Upper lobe of left lung (tissue), 6 donors: ENCODE measurements at regions not wholly inside any gene's neighbourhood (a gene's known extent, or its start where the extent isn't known, plus 50 kb on each side); places are given as distances from the start of the nearest gene placed in this dataset.

Experiments
- ATAC-seq, 2 donors: fragments of 200-7000 bp; cut with Tn5 transposase; one replicate each; pipeline ENCODE4 v1.9.1; 2022; ENCODE audit warnings: mild to moderate bottlenecking in 2 of 2, moderate library complexity in 2 of 2; ENCODE audit not compliant: low FRiP score in 2 of 2
- DNase-seq, 2 donors: peaks; one replicate each; pipeline ENCODE4 v3.0.0-alpha.2; 2019 to 2020
- H3K27ac ChIP-seq, 4 donors: fragments of 200-600 bp; sonication (generic); one replicate each; pipeline ENCODE4 v1.5.1; 2016 to 2019
- H3K27me3 ChIP-seq, 4 donors: fragments of 200-600 bp; sonication (generic); one replicate each; pipeline ENCODE4 v1.5.1; 2017 to 2019
- H3K36me3 ChIP-seq, 4 donors: fragments of 200-600 bp; sonication (generic); one replicate each; pipeline ENCODE4 v1.5.1; 2016 to 2019
- H3K4me1 ChIP-seq, 4 donors: fragments of 200-600 bp; sonication (generic); one replicate each; pipeline ENCODE4 v1.5.1; 2018 to 2019
- H3K4me3 ChIP-seq, 4 donors: fragments of 200-600 bp; sonication (generic); one replicate each; pipeline ENCODE4 v1.5.1; 2017 to 2019; ENCODE audit warnings: mild to moderate bottlenecking in 2 of 4, moderate library complexity in 1 of 4
- H3K9me3 ChIP-seq, 4 donors: fragments of 200-600 bp; sonication (generic); one replicate each; pipeline ENCODE4 v1.5.1; 2018 to 2019
- EP300 ChIP-seq, 4 donors: sonication (generic); formaldehyde crosslinking; IDR thresholded peaks; one replicate each; pipeline ENCODE4 v1.5.1; 2017; ENCODE audit warnings: antibody characterized with exemption in 4 of 4, control low read depth in 2 of 4
- POLR2A ChIP-seq, 4 donors: fragments of 450-650 bp; IDR thresholded peaks; one replicate each; pipeline ENCODE4 v1.5.1; 2016 to 2017; ENCODE audit warnings: antibody characterized with exemption in 4 of 4, mild to moderate bottlenecking in 2 of 4
- POLR2AphosphoS5 ChIP-seq, 2 donors: sonication (generic); formaldehyde crosslinking; IDR thresholded peaks; one replicate each; pipeline ENCODE4 v1.5.1; 2017; ENCODE audit warnings: antibody characterized with exemption in 2 of 2
- WGBS, 2 donors: methylation state at CpG; one replicate each; pipeline ENCODE4 v1.1.5; 2017 to 2018; 5-methylcytosine and 5-hydroxymethylcytosine counted together
- TF ChIP-seq, protein P1 (sequence below), 6 experiments: fragments of 450-650 bp in 4 of 6; fragments of 200-600 bp in 2 of 6; sonication (generic) in 2 of 6; IDR thresholded peaks; one replicate each; pipeline ENCODE4 v1.5.1; 2016 to 2019; ENCODE audit warnings: antibody characterized with exemption in 6 of 6
- donor health status: DM: no; HTN: no; CAD: no; lungs with moderate emphysema.
- donor health status: DM: no; HTN: yes; CAD: no; lungs with severe emphysema.

DNA sequence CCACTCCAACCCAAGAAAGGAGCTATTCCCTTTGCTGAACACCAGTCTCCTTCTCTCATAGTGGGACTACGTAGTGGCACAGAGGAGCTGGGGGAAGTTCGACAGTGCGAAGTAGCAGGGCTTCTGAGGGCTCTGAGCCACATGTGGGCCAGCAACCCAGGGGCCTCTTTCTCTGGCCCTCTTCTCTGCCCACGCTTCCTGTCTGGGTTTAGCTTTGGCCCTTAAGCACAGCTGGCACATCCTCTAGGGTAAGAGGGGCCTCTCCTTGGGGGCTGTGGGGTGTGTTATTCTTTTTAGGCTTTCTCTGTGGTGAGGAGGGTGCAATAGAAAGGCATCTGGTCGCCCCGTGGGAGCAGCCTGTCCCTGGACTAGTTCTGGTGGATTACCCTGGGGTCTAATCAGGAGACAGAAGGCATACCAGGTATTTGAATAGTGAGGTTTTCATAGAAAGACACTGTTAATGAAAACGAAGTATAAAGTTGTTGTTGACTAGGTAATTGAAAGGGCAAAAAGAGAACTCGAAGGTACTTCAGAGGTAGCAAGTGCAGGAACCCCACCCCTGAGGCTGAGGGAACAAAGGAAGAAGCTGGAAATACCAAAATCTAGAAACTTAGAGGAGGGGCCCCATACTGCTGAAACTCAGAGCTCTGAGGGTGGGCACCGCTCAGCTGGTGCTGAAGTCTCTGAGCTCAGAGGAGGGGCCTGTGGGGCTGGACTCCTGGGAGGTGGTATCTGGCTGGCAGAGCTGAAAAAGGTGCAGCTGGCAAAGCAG is 151.9 kb upstream of the RPS6KA3 start:
- no peak overlapping the region for H3K27ac ChIP-seq
- no peaks in the 10 kb centered on the region for H3K9me3 ChIP-seq
- no peak overlapping the region for H3K4me3 ChIP-seq
- peaks cover 0 to 3% (median 1%) of the 10 kb centered on the region in 4 donors for H3K4me1 ChIP-seq
- 53 to 72% methylated on average over 9 of the region's 9 CpGs for WGBS, 2 donors
- no peaks in the 10 kb centered on the region for H3K36me3 ChIP-seq
- TF ChIP-seq, protein P1, sequence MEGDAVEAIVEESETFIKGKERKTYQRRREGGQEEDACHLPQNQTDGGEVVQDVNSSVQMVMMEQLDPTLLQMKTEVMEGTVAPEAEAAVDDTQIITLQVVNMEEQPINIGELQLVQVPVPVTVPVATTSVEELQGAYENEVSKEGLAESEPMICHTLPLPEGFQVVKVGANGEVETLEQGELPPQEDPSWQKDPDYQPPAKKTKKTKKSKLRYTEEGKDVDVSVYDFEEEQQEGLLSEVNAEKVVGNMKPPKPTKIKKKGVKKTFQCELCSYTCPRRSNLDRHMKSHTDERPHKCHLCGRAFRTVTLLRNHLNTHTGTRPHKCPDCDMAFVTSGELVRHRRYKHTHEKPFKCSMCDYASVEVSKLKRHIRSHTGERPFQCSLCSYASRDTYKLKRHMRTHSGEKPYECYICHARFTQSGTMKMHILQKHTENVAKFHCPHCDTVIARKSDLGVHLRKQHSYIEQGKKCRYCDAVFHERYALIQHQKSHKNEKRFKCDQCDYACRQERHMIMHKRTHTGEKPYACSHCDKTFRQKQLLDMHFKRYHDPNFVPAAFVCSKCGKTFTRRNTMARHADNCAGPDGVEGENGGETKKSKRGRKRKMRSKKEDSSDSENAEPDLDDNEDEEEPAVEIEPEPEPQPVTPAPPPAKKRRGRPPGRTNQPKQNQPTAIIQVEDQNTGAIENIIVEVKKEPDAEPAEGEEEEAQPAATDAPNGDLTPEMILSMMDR (IDR thresholded peaks at IDR 0.05) = no peak
- TF ChIP-seq POLR2AphosphoS5 (IDR thresholded peaks at IDR 0.05) = no peak
- no peak for TF ChIP-seq POLR2A (IDR thresholded peaks at IDR 0.05)
- TF ChIP-seq EP300 (IDR thresholded peaks at IDR 0.05) = no peak
- DNase-seq (no peak), ATAC-seq (no peak)
- H3K27me3 ChIP-seq = no peaks in the 10 kb centered on the region

DNA sequence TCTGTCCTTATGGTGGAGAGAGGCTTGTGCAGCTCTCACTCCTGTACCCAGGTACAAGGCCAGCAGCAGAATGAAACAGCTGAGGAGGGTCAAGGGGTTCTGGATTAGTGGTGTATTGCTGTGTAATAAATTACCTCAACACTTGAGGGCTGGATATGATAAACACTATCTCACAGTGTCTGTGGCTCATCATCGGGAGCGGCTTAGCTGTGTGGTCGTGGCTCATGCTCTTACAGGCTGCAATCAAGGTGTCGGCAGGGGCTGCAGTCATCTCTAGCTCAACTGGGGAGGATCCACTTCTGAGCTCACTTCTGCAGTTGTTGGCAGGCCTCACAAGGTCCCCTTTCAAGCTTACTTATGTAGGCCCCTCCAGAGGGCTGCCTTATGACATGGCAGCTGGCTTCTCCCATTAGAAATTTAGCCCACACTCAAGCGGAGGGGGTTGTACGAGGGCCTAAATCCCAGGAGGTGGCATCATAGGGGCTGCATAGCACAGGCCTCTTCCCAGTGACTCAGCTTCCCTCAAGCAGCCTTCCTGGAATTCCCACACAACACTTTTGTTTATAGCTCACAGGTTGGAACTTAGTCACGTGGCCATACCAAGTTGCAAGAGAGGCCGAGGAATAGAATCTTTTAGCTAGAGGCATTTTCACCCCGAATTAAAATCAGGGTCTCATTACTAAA is 148.2 kb upstream of the RPS6KA3 start:
- ATAC-seq (no peak), DNase-seq (no peak)
- H3K27me3 ChIP-seq = no peaks in the 10 kb centered on the region
- peaks cover 0 to 3% (median 1%) of the 10 kb centered on the region in 4 donors for H3K4me1 ChIP-seq
- H3K27ac ChIP-seq = no peak overlapping the region
- no peaks in the 10 kb centered on the region for H3K9me3 ChIP-seq
- WGBS, 2 donors = 82 to 95% methylated on average over 5 to 9 of the region's 9 CpGs
- H3K36me3 ChIP-seq = no peaks in the 10 kb centered on the region
- no peak overlapping the region for H3K4me3 ChIP-seq
- no peak for TF ChIP-seq POLR2A (IDR thresholded peaks at IDR 0.05)
- TF ChIP-seq, protein P1 (IDR thresholded peaks at IDR 0.05) = no peak
- TF ChIP-seq POLR2AphosphoS5 (IDR thresholded peaks at IDR 0.05) = no peak
- no peak for TF ChIP-seq EP300 (IDR thresholded peaks at IDR 0.05)

DNA sequence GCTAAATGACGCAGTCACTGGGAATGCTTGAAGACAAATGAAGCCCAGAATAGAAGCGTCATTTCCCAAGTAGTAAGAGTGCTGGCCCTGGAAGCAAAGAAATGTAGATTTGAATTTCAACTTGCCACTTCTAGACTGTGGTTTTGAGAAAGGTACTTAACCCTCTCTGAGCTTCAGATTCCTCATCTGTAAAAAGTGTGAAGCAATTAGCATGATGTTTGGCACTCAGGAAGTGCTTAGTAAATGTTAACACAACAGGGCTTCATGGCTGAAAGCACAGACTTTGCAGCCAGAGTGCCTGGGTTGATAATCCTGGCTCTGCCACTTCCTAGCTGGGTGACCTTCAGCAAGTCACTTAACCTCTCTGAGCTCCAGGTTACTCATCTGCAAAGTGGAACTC is 147.4 kb upstream of the RPS6KA3 start:
- no peaks in the 10 kb centered on the region for H3K9me3 ChIP-seq
- H3K27ac ChIP-seq = peak overlapping the region in 2 of 4 donors; percentile 62 to 72
- no peaks in the 10 kb centered on the region for H3K27me3 ChIP-seq
- TF ChIP-seq POLR2A (IDR thresholded peaks at IDR 0.05) (no peak), EP300 (IDR thresholded peaks at IDR 0.05) (no peak), POLR2AphosphoS5 (IDR thresholded peaks at IDR 0.05) (no peak)
- TF ChIP-seq, protein P1 (IDR thresholded peaks at IDR 0.05) = no peak
- no peak overlapping the region for H3K4me3 ChIP-seq
- 70 to 100% methylated on average over 1 to 2 of the region's 2 CpGs for WGBS, 2 donors
- DNase-seq (peak in 1 of 2 donors; percentile 28), ATAC-seq (peak in 1 of 2 donors; percentile 56)
- H3K36me3 ChIP-seq = no peaks in the 10 kb centered on the region
- peaks cover 0 to 3% (median 1%) of the 10 kb centered on the region in 4 donors for H3K4me1 ChIP-seq

DNA sequence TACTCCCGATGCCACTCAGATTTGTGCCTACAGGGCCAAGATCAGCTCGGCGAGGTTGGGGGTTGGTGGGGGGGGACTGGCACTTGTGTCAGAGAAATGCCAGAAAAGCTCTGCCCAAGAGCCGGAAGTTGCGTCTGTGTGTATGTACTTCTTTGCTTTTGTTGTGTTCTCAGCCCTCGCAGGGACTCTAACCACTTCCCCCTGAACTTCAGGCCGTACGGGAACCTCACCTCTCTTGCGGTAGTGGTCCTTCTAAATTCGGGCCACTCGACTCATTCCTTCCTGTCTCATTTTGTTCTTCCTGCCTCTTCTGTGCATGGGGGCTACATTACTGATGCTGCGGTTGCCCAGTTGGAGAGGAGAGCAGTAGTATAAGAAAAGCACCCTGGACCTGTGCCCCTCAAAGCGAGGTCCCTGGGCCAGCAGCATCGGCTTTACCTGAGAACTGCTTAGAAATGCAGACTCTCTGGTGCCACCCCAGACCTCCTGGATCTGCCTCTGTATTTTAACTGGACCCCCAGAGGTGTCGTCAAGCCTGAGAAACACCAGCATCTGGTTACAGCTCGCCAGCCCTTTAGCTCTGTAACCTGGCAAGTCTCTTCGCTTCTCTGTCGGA is 146.3 kb upstream of the RPS6KA3 start:
- peak in 1 of 2 donors; percentile 60 for DNase-seq
- Histone ChIP-seq H3K27ac (peak overlapping the region; percentile 50 to 72 (median 60)), H3K4me1 (peaks cover 0 to 3% (median 1%) of the 10 kb centered on the region in 4 donors), H3K27me3 (no peaks in the 10 kb centered on the region), H3K4me3 (no peak overlapping the region), H3K9me3 (no peaks in the 10 kb centered on the region), H3K36me3 (no peaks in the 10 kb centered on the region)
- 73 to 81% methylated on average over 13 to 18 of the region's 18 CpGs for WGBS, 2 donors
- TF ChIP-seq, protein P1 (IDR thresholded peaks at IDR 0.05) = no peak
- no peak for TF ChIP-seq EP300 (IDR thresholded peaks at IDR 0.05)
- no peak for TF ChIP-seq POLR2AphosphoS5 (IDR thresholded peaks at IDR 0.05)
- no peak for TF ChIP-seq POLR2A (IDR thresholded peaks at IDR 0.05)
- peak in 1 of 2 donors; percentile 52 for ATAC-seq
